Mesendoderm (in vitro differentiated cells): ENCODE measurements at regions not wholly inside any gene's neighbourhood (a gene's known extent, or its start where the extent isn't known, plus 50 kb on each side); places are given as distances from the start of the nearest gene placed in this dataset.

Experiments used
- DNase-seq: peaks from one replicate; pipeline ENCODE4 v3.0.0; 2013
- H2AK5ac ChIP-seq: 2 replicates; pipeline ENCODE4 v1.6.1; 2013; ENCODE audit warnings: low read length, inconsistent platforms
- H2BK120ac ChIP-seq: 2 replicates; pipeline ENCODE4 v1.6.1; 2013; ENCODE audit warnings: low read depth, mild to moderate bottlenecking, low read length, moderate library complexity, mixed read lengths
- H2BK15ac ChIP-seq: replicated peaks from 2 replicates; pipeline ENCODE4 v1.6.1; 2013; ENCODE audit warnings: low read depth, mild to moderate bottlenecking, moderate library complexity
- H2BK5ac ChIP-seq: 2 replicates; pipeline ENCODE4 v1.6.1; 2013; ENCODE audit warnings: low read length, inconsistent platforms
- H3K18ac ChIP-seq: 2 replicates; pipeline ENCODE4 v1.6.1; 2013; ENCODE audit warnings: mild to moderate bottlenecking, low read length, mixed read lengths
- H3K23ac ChIP-seq: one replicate; pipeline ENCODE4 v1.6.1; 2013; ENCODE audit warnings: low read length
- H3K27ac ChIP-seq: 2 replicates; pipeline ENCODE4 v1.5.1; 2013; ENCODE audit warnings: low read depth, mild to moderate bottlenecking, inconsistent platforms, low read length, moderate library complexity
- H3K27me3 ChIP-seq: 2 replicates; pipeline ENCODE4 v1.6.1; 2013; ENCODE audit warnings: low read length, control low read depth, mild to moderate bottlenecking, inconsistent platforms; ENCODE audit not compliant: insufficient read depth, poor library complexity
- H3K36me3 ChIP-seq: 2 replicates; pipeline ENCODE4 v1.6.1; 2013; ENCODE audit warnings: low read length, inconsistent platforms; ENCODE audit not compliant: control insufficient read depth, insufficient read depth
- H3K4ac ChIP-seq: one replicate; pipeline ENCODE4 v1.6.1; 2013; ENCODE audit warnings: low read depth, mild to moderate bottlenecking, low read length, moderate library complexity
- H3K4me1 ChIP-seq: 2 replicates; pipeline ENCODE4 v1.6.1; 2013; ENCODE audit warnings: low read depth, low read length, inconsistent platforms; ENCODE audit not compliant: control insufficient read depth
- H3K4me2 ChIP-seq: 2 replicates; pipeline ENCODE4 v1.6.1; 2013; ENCODE audit warnings: low read length
- H3K4me3 ChIP-seq: 2 replicates; pipeline ENCODE4 v1.5.1; 2013; ENCODE audit warnings: mild to moderate bottlenecking, low read length
- H3K56ac ChIP-seq: one replicate; pipeline ENCODE4 v1.6.1; 2013; ENCODE audit warnings: low read length
- H3K79me1 ChIP-seq: 2 replicates; pipeline ENCODE4 v1.6.1; 2013; ENCODE audit warnings: low read length, inconsistent platforms
- H3K79me2 ChIP-seq: 2 replicates; pipeline ENCODE4 v1.6.1; 2013; ENCODE audit warnings: mild to moderate bottlenecking, low read length; ENCODE audit not compliant: control insufficient read depth, insufficient read depth
- H3K9ac ChIP-seq: 2 replicates; pipeline ENCODE4 v1.6.1; 2013; ENCODE audit warnings: low read length, inconsistent platforms
- H4K5ac ChIP-seq: one replicate; pipeline ENCODE4 v1.6.1; 2013; ENCODE audit warnings: low read length
- H4K8ac ChIP-seq: one replicate; pipeline ENCODE4 v1.6.1; 2013; ENCODE audit warnings: low read depth, mild to moderate bottlenecking, control low read depth, low read length, moderate library complexity
- WGBS: extraction: QIAGEN DNeasy Blood & Tissue Kit; methylation state at CpG from one replicate; pipeline ENCODE4 v1.1.7; 2013; ENCODE audit warnings: low lambda C conversion rate, missing lambda C conversion rate; ENCODE audit not compliant: insufficient coverage; ENCODE audit errors: extremely low coverage; 5-methylcytosine and 5-hydroxymethylcytosine counted together

DNA sequence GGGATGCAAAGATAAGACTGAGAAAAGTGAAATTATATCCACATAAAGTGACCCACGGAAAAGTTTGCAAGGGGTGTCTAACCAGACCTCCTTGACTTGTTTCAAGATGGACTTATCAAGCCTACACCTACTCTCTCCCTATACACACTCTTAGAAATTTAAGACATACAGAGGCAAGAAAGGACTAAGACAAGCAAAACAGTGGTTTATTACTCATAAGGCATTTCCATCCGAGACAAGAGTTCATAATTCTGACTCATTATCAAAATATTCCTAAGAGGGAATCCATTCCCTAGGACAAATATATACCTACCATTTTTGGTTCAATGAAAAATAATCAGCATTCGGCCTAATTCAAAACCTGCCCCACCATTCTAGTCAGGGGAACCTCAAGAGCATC lies 232.6 kb upstream of the GPC6 start:
- H2BK15ac ChIP-seq: no peak overlapping the region
- H2BK5ac ChIP-seq: no peak overlapping the region
- H3K79me1 ChIP-seq: no peaks in the 10 kb centered on the region
- WGBS: no CpG with 5 or more reads among the region's 3 CpGs
- no peak overlapping the region for H3K4me3 ChIP-seq
- no peaks in the 10 kb centered on the region for H3K79me2 ChIP-seq
- H3K56ac ChIP-seq: no peak overlapping the region
- no peak overlapping the region for H3K4ac ChIP-seq
- H3K23ac ChIP-seq: no peak overlapping the region
- no peak overlapping the region for H3K27ac ChIP-seq
- H3K27me3 ChIP-seq: no peaks in the 10 kb centered on the region
- DNase-seq: no peak
- no peak overlapping the region for H3K4me2 ChIP-seq
- no peaks in the 10 kb centered on the region for H3K4me1 ChIP-seq
- H3K36me3 ChIP-seq: no peaks in the 10 kb centered on the region
- H3K9ac ChIP-seq: no peak overlapping the region
- H4K5ac ChIP-seq: no peak overlapping the region
- no peak overlapping the region for H3K18ac ChIP-seq
- no peak overlapping the region for H4K8ac ChIP-seq
- H2BK120ac ChIP-seq: no peak overlapping the region
- no peak overlapping the region for H2AK5ac ChIP-seq

- H3K36me3 ChIP-seq: no peaks in the 10 kb centered on the region
- H3K4me2 ChIP-seq: no peak overlapping the region
- no peak for DNase-seq
- no peaks in the 10 kb centered on the region for H3K79me2 ChIP-seq
- H2BK120ac ChIP-seq: no peak overlapping the region
- H3K18ac ChIP-seq: no peak overlapping the region
- H2AK5ac ChIP-seq: no peak overlapping the region
- H3K23ac ChIP-seq: no peak overlapping the region
- H3K27me3 ChIP-seq: no peaks in the 10 kb centered on the region
- no peaks in the 10 kb centered on the region for H3K79me1 ChIP-seq
- no peak overlapping the region for H3K56ac ChIP-seq
- H3K9ac ChIP-seq: no peak overlapping the region
- H3K27ac ChIP-seq: no peak overlapping the region
- WGBS: no CpG with 5 or more reads among the region's 5 CpGs
- H3K4me3 ChIP-seq: no peak overlapping the region
- H2BK15ac ChIP-seq: no peak overlapping the region
- no peaks in the 10 kb centered on the region for H3K4me1 ChIP-seq
- H3K4ac ChIP-seq: no peak overlapping the region
- H2BK5ac ChIP-seq: no peak overlapping the region
- no peak overlapping the region for H4K8ac ChIP-seq
- no peak overlapping the region for H4K5ac ChIP-seq
Observed at GRCh38 chr13:93001866-93002461, 224.6 kb upstream of the GPC6 start.

DNA sequence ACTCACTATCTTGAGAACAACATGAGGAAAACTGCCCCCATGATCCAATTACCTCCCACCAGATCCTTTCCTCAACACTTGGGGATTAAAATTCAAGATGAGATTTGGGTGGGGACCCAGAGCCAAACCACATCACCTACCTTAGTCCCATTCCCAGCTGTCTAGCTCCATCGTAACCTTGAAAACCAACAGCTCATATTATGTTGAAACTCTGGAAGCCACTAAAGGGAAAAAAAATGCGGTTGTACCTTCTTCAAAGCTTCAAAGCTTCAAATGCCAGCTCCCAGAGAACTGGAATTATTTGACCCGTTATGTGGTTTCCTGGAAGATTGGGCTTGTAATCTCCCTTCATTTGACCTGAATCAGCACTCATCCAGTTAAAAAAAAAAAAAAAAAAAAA lies 223.1 kb upstream of the GPC6 start:
- Histone ChIP-seq H3K27ac (no peak overlapping the region), H3K4ac (no peak overlapping the region), H3K4me1 (no peaks in the 10 kb centered on the region), H2BK5ac (no peak overlapping the region), H3K27me3 (no peaks in the 10 kb centered on the region), H3K23ac (no peak overlapping the region), H4K8ac (no peak overlapping the region), H3K18ac (no peak overlapping the region), H3K9ac (no peak overlapping the region), H2BK120ac (no peak overlapping the region), H3K79me2 (no peaks in the 10 kb centered on the region), H3K4me2 (no peak overlapping the region), H3K4me3 (no peak overlapping the region), H2BK15ac (no peak overlapping the region), H2AK5ac (no peak overlapping the region), H4K5ac (no peak overlapping the region), H3K36me3 (no peaks in the 10 kb centered on the region), H3K79me1 (no peaks in the 10 kb centered on the region), H3K56ac (no peak overlapping the region)
- peak; percentile 11 for DNase-seq
- WGBS: no CpG with 5 or more reads among the region's 3 CpGs

- no peak overlapping the region for H3K4me2 ChIP-seq
- no peak overlapping the region for H3K56ac ChIP-seq
- no peaks in the 10 kb centered on the region for H3K36me3 ChIP-seq
- H3K27ac ChIP-seq: no peak overlapping the region
- H2BK120ac ChIP-seq: no peak overlapping the region
- H3K79me2 ChIP-seq: no peaks in the 10 kb centered on the region
- no peaks in the 10 kb centered on the region for H3K79me1 ChIP-seq
- H2BK5ac ChIP-seq: no peak overlapping the region
- H3K27me3 ChIP-seq: no peaks in the 10 kb centered on the region
- no peak overlapping the region for H3K23ac ChIP-seq
- H2AK5ac ChIP-seq: no peak overlapping the region
- H4K8ac ChIP-seq: no peak overlapping the region
- no peak overlapping the region for H2BK15ac ChIP-seq
- no peak overlapping the region for H3K4ac ChIP-seq
- H4K5ac ChIP-seq: no peak overlapping the region
- no peaks in the 10 kb centered on the region for H3K4me1 ChIP-seq
- no peak overlapping the region for H3K9ac ChIP-seq
- H3K18ac ChIP-seq: no peak overlapping the region
- DNase-seq: peak; percentile 70
- no peak overlapping the region for H3K4me3 ChIP-seq
Observed at GRCh38 chr13:93004919-93005318, 221.7 kb upstream of the GPC6 start.

DNA sequence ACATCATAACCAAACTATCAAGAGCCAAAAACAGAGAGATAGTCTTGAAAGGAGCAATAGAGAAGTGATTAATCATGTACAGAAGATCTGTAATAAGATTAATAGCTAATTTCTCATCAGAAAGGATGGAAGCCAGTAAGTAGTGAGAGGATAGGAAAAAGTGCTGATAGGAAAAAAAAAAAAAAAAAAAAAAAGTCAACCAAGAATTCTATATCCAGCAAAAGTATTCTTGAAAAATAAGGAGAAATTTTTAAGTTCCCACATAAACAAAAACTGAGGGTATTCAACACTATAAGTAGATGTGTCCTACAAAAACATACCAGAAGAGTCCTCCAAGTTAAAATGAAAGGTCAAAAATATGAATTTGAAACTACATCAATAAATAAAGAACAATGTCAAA lies 218.7 kb upstream of the GPC6 start:
- Histone ChIP-seq H4K5ac (no peak overlapping the region), H3K18ac (no peak overlapping the region), H3K4ac (no peak overlapping the region), H3K23ac (no peak overlapping the region), H3K79me2 (no peaks in the 10 kb centered on the region), H2BK15ac (no peak overlapping the region), H4K8ac (no peak overlapping the region), H2BK120ac (no peak overlapping the region), H3K56ac (no peak overlapping the region), H2BK5ac (no peak overlapping the region), H3K79me1 (no peaks in the 10 kb centered on the region), H3K9ac (no peak overlapping the region), H3K4me1 (no peaks in the 10 kb centered on the region), H3K27me3 (no peaks in the 10 kb centered on the region), H3K4me2 (no peak overlapping the region), H3K36me3 (no peaks in the 10 kb centered on the region), H3K4me3 (no peak overlapping the region), H3K27ac (no peak overlapping the region), H2AK5ac (no peak overlapping the region)
- no peak for DNase-seq

DNA sequence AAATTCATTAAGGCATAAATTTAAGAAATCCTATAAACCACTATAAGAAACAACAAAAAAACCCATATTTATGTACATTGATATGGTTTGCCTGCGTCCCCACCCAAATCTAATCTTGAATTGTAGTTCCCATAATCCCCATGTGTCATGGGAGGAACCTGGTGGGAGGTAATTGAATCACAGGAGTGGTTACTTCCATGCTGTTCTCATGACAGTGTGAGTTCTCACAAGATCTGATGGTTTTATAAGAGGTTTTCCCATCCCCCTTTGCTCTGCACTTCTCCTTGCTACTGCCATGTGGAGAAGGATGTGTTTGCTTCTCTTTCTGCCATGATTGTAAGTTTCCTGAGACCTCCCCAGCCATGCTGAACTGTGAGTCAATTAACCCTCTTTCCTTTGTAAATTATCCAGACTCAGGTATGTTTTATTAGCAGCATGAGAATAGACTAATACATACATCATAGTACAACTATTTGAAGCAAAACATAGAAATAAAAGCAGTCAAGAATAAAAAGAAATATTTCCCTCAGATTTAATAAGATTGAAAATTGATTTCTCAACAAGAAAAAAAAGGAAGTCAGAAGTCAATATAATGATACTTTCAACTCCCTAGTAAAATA lies 209.0 kb upstream of the GPC6 start:
- no peak overlapping the region for H2BK5ac ChIP-seq
- no CpG with 5 or more reads among the region's 1 CpG for WGBS
- H3K9ac ChIP-seq: no peak overlapping the region
- no peak overlapping the region for H3K56ac ChIP-seq
- DNase-seq: no peak
- H4K5ac ChIP-seq: no peak overlapping the region
- no peak overlapping the region for H4K8ac ChIP-seq
- H3K27me3 ChIP-seq: no peaks in the 10 kb centered on the region
- no peak overlapping the region for H3K18ac ChIP-seq
- no peaks in the 10 kb centered on the region for H3K36me3 ChIP-seq
- no peak overlapping the region for H3K4me2 ChIP-seq
- no peak overlapping the region for H3K4me3 ChIP-seq
- no peak overlapping the region for H3K23ac ChIP-seq
- no peaks in the 10 kb centered on the region for H3K79me2 ChIP-seq
- H3K4ac ChIP-seq: no peak overlapping the region
- H3K4me1 ChIP-seq: no peaks in the 10 kb centered on the region
- no peak overlapping the region for H2BK15ac ChIP-seq
- no peak overlapping the region for H2BK120ac ChIP-seq
- no peak overlapping the region for H3K27ac ChIP-seq
- no peaks in the 10 kb centered on the region for H3K79me1 ChIP-seq
- no peak overlapping the region for H2AK5ac ChIP-seq
